ENCODE measurements at regions not wholly inside any gene's neighbourhood (a gene's known extent, or its start where the extent isn't known, plus 50 kb on each side); places are given as distances from the start of the nearest gene placed in this dataset.
"Not testable (repeated sequence)": the region's sequence is repeated elsewhere in the genome, so short reads cannot be mapped to it uniquely, and the experiment has no call there.

GRCh38 chr5:52623291-52623690, 164.4 kb upstream of the ITGA1 start:
- DNase-seq: no peak

GRCh38 chr5:52624291-52624690, 163.4 kb upstream of the ITGA1 start:
- no peak for DNase-seq

- no peak for DNase-seq
These were observed 161.4 kb upstream of the ITGA1 start for GRCh38 chr5:52626312-52626711.

- DNase-seq: no peak
These were observed 160.0 kb upstream of the ITGA1 start for GRCh38 chr5:52627740-52628139.

GRCh38 chr5:52632281-52632680, 155.4 kb upstream of the ITGA1 start:
- DNase-seq: no peak

GRCh38 chr5:52634171-52634570, 153.5 kb upstream of the ITGA1 start:
- DNase-seq: not testable (repeated sequence)

- no peak for DNase-seq
These were observed 149.0 kb upstream of the ITGA1 start for GRCh38 chr5:52638732-52639131.

- no peak for DNase-seq
These were observed 139.0 kb upstream of the ITGA1 start for GRCh38 chr5:52648726-52649125.

GRCh38 chr5:52655163-52655562, 132.6 kb upstream of the ITGA1 start:
- no peak for DNase-seq

GRCh38 chr5:52656569-52657246, 131.0 kb upstream of the ITGA1 start:
- no peak for DNase-seq

- peak; percentile 73 for DNase-seq
These were observed 130.5 kb upstream of the ITGA1 start for GRCh38 chr5:52657247-52657645.

GRCh38 chr5:52658246-52658645, 129.5 kb upstream of the ITGA1 start:
- no peak for DNase-seq

- DNase-seq: no peak
These were observed 127.1 kb upstream of the ITGA1 start for GRCh38 chr5:52660621-52661020.

- DNase-seq: no peak
These were observed 125.7 kb upstream of the ITGA1 start for GRCh38 chr5:52661903-52662595.

- DNase-seq: no peak
These were observed 122.2 kb upstream of the ITGA1 start for GRCh38 chr5:52665559-52665958.

- DNase-seq: no peak
These were observed 119.6 kb upstream of the ITGA1 start for GRCh38 chr5:52668139-52668538.

GRCh38 chr5:52668544-52669185, 119.1 kb upstream of the ITGA1 start:
- no peak for DNase-seq

GRCh38 chr5:52672459-52672858, 115.3 kb upstream of the ITGA1 start:
- no peak for DNase-seq

- no peak for DNase-seq
These were observed 114.2 kb upstream of the ITGA1 start for GRCh38 chr5:52673495-52673894.

GRCh38 chr5:52674815-52675545, 112.7 kb upstream of the ITGA1 start:
- no peak for DNase-seq

- no peak for DNase-seq
These were observed 105.2 kb upstream of the ITGA1 start for GRCh38 chr5:52682492-52682891.

GRCh38 chr5:52684051-52684450, 103.7 kb upstream of the ITGA1 start:
- DNase-seq: no peak

GRCh38 chr5:52685566-52685965, 102.2 kb upstream of the ITGA1 start:
- no peak for DNase-seq

- no peak for DNase-seq
These were observed 101.7 kb upstream of the ITGA1 start for GRCh38 chr5:52685971-52686370.
